GM19452 (cell line): ENCODE measurements at regions not wholly inside any gene's neighbourhood (a gene's known extent, or its start where the extent isn't known, plus 50 kb on each side); places are given as distances from the start of the nearest gene placed in this dataset.
"Not testable (repeated sequence)": the region's sequence is repeated elsewhere in the genome, so short reads cannot be mapped to it uniquely, and the experiment has no call there.

Experiments used
- ATAC-seq: cut with Tn5 transposase; IDR thresholded peaks from one replicate; pipeline ENCODE4 v1.9.1; 2021; ENCODE audit not compliant: unreplicated experiment

DNA sequence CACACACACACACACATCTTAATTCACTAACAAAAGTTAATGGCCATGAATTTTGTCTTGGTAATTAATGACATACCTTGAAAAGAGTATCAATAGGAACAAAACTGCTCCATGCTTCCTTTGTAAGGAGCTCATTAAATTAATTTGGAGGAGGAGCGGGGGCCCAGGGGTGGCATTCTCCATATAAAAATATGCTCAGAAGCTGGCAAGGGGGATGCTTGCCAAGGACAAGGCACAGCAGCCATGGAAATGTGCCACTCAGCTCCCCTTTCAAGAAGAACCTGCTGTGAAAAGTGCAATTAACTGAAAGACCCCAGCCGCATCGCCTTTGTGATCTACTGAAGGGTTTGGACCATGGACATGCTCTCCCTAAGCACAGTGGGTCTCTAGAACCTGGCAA lies 385.9 kb upstream of the API5 start:
- ATAC-seq, result no peak

DNA sequence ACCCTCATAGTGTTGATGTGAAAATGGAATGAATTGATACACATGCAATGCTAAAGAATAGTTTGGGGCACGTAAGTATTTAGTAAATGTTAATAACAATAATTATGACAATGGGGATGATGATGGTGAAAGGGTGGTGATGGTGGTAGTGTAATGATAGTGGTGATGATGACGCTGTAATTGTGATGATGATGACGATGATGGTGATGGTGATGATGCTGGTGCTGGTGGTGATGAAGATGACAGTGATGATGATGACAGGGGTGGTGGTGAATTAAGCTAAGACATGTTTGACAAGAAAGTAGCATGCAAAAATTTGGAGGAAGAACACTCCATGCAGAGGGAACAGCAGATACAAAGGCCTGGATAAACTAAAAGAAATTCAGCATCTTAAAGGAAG lies 364.4 kb upstream of the API5 start:
- ATAC-seq, result no peak

DNA sequence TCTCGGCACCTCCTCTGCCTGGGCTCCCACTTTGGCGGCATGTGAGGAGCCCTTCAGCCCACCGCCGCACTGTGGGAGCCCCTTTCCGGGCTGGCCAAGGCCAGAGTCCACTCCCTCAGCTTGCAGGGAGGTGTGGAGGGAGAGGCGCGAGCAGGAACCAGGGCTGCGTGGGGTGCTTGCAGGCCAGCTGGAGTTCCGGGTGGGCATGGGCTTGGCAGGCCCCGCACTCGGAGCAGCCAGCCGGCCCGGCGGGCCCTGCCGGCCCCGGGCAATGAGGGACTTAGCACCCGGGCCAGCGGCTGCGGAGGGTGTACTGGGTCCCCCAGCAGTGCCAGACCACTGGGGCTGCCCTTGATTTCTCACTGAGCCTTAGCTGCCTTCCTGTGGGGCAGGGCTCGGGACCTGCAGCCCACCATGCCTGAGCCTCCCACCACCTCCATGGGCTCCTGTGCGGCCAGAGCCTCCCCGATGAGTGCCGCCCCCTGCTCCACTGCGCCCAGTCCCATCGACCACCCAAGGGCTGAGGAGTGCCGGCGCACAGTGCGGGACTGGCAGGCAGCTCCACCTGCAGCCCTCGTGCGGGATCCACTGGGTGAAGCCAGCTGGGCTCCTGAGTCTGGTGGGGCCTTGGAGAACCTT lies 361.9 kb upstream of the API5 start:
- ATAC-seq, result not testable (repeated sequence)

DNA sequence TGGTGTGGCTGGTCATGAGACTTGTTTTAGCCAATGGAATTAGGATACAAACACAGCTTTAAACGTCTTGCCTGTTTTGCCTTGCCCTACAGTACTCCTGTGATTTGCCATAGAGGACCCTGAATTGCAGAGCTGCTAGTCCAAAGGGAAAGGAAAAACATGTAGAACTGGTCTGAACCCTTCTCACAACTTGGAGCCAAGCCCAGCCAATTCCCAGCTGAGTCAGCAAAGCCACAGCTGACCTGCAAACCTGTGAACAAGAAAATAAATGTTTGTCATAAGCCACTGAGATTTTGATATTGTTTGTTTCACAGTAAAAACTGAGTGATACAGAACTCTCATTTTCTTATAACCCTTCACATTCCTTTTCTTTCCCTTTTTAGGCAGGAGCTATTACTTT lies 360.5 kb upstream of the API5 start:
- no peak for ATAC-seq

DNA sequence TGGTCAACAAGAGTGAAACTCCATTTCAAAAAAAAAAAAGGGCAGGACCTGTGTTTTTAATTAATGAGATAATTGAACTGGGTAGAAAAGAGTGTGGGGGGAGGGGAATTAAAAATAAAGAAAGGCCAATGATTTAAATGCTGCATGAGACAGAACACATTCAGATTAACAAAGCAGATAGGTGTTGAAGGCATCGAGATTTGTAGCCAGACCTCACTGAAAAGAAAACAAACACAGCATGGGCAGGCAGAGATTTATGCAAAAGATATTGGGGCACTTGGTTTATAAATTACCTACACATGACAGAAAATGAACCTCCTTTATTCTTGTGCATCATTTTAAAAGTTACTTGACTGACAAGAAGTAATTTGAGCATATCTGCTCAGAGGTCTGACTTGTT lies 354.0 kb upstream of the API5 start:
- ATAC-seq, result no peak

DNA sequence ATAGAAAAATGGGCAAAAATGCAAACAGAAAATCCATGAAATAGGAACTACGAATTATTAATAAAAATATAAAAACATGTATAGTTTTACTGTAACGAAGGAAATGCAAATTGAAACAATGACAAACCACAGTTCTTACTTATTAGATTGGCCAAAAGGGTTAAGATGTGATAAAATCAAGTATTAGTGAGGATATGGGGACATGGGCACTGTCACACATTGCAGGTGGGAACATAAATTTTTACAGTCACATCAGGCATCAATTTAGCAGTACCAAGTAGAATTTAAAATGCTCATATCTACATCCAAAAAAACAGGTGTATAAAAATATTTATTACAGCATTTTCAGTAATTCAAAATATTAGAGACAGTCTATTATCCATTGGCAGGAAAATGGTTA lies 353.2 kb upstream of the API5 start:
- no peak for ATAC-seq

DNA sequence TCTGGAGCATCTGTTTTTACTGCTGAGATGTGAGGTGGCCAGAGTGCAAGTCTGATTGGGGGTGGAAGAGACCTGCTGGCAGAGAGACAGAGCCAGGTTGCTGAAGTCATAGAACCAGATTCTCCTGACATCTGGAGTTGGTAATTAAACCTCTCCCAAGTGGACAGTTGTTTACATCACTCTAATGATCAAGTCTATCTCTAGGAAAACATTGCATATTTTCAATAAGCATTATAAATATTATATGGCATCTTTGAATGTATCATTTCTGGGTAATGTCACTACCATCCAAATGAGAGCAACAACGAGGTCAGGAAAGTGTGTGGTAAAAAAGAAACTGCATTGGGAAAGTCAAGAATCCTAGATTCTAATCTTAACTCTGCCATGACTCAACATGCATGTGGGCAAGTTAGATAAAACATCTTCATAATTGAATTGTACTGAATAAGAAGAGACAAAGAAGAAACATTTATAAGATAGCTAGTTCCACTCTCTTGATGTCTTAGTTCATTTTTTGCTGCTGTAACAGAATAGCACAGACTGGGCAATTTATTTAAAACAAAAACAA lies 351.2 kb upstream of the API5 start:
- no peak for ATAC-seq

DNA sequence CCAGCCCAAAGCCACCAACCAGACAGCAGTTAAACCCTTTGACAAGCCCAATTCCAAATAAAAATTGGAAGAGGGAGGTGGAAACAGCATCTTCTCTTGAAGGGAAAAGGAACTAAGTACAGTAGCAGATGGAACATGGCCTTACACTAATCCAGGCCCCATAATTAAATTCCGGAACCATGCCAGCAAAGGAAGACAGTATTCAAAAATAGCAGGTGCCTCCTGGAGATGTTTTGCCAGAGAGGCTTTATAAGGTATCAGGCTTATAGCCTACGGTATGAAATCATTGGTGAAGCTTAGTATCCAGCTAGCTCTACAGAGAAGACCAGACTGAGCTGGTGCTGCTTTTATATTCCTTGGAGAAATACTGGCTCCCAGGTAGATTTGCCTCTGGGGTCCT lies 344.1 kb upstream of the API5 start:
- no peak for ATAC-seq

DNA sequence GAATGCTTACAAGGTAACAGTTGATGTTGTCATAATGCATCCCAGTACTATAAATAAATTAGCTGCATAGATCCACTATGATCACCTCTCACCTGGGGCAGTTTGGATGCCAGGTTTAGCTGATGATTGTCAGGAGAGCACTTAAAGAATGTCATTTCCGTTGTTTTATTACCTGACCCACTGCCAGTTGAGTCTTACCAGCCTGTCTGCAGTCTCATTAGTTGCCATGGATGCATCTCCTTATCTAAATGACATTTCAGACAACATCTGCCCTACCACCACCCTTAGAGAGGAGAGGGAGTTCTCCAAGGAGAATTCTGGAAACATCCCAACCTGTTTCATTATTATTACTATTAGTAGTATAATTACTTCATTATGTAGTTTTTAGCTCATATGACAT lies 339.1 kb upstream of the API5 start:
- ATAC-seq, result no peak

DNA sequence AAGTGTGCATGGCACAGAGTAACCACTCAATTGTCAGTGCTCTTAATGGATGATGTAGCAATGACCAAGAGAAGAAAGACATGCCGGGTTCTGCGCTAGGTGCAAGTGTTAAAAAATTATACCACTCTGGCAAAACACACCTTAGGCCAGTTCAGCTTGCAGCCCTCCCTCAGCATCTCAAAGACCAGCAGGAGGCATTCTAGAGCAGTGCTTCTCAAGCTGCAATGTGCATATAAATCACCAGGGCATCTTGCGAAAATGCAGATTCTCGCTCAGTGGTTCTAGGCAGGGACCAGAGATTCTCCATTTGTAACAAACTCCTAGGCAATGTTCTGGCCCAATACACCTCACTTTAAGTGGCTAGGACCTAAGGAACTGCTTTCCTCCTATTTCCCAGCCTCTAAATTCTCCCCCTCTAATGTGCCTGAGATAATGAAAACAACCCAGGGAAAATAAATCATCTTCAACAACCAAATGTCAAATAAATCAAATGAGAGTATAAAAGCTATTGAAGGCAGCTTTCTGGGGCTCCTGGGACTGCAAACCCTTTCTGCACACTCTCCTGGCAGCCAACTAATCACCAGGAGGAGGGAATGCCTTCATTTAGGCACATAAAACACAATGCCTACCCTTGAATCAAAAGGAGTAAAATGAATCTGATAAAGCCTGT lies 337.2 kb upstream of the API5 start:
- ATAC-seq, result no peak

DNA sequence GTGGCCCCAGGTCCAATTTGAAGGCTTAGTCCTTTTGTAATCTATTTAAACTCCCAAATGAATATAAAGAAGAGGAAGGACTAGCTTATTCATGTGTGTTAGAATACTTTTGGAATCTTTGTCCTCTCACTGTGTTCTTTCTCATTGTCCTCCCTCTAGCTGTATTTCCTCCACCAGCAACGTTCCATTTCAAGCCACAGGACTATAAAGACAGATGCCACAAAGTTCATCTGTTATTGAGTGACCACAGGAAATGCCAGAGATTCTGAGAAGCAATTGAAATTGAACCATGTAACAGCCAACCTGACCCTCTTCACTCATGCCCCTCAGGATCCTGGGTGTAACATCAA lies 336.6 kb upstream of the API5 start:
- no peak for ATAC-seq

DNA sequence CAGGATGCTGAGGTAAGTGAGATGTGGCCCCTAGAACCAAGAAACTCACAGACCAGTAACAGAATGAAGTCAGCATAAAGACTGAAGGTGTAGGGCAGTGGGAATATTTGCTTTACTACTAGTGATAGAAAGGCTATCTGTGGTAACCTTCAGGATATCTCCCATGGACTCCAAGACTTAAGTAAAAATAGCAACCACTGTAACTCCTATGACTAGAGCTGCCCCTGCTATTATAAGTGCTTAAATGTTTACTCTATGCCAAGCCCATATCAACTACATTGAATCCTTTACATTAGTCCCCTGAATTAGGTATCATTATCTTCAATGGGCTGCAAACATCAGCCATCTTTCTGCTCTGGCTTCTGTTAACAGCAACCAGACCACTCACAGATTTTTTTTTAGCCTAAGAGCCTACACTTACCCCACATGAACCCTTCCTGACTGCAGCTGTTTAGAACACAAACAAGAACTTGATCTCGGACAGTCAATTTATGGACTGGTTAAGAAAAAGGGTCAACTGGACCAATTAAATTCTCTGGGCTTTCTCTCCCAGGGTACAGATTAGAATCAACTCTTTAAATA lies 335.1 kb upstream of the API5 start:
- no peak for ATAC-seq

DNA sequence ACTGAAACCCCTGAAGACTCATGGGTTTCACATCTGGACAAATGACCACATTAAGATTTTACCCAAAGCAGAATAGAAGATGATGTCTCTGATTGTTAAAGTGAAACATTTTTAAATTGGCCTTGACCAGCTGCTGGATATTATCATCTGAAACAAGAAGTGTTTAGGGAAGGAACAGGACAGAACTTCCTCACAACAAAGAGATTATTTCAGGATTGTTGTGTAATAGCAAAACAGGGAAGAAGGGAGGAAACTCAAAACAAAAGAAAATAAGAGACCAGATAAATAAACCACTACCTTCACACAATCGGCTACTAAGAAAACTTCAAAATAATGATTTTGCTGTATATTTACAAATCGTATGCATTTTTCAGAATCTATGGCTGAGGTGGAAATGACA lies 319.2 kb upstream of the API5 start:
- ATAC-seq, result no peak

DNA sequence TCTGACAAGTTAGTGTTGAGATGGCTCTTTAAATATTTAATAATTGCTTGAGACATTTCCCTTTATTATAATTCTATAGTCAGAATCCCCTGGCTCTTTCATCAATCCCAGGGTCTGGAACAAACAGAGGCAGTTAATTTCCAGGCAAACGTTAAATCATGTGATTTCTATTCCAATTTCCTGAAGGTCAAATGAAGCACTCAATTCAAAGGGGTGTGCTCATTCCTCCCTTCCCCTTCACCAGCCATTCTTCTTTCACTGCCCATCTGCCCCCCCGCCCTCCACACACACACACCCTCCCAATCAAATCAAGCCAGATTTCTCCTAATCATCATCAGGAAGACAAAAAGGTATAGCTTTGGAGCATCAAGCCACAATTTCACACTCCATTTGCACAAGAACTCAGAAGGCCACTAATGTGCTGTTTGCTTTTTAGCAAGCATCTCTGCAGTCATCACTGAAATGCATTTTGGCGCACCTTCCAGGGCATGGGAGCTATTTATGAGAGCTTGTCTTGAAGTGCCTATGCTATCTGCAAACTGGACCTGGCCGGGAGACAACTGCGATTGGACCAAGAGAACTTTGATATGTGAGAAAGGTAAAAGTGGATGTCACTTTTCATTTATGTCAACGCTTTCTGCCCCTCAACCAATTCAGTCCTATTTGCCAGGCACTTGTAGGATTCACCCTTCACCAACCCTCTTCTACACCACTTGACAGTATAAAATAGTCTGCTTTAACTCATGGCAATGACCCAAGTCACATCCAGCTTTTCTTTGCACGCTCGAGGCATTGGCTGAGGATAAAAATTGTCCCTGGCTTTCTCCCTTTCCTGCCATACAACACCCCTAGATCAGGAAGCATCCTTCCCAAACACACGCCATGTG lies 315.1 kb upstream of the API5 start:
- ATAC-seq, result no peak

DNA sequence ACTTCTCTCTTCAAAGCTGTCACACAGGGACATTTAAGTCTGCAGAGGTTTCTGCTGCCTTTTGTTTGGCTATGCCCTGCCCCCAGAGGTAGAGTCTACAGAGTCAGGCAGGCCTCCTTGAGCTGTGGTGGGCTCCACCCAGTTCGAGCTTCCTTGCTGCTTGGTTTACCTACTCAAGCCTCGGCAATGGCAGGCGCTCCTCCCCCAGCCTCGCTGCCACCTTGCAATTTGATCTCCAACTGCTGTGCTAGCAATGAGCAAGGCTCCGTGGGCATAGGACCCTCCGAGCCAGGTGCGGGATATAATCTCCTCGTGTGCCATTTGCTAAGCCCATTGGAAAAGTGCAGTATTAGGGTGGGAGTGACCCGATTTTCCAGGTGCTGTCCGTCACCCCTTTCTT lies 306.9 kb upstream of the API5 start:
- ATAC-seq, result not testable (repeated sequence)

DNA sequence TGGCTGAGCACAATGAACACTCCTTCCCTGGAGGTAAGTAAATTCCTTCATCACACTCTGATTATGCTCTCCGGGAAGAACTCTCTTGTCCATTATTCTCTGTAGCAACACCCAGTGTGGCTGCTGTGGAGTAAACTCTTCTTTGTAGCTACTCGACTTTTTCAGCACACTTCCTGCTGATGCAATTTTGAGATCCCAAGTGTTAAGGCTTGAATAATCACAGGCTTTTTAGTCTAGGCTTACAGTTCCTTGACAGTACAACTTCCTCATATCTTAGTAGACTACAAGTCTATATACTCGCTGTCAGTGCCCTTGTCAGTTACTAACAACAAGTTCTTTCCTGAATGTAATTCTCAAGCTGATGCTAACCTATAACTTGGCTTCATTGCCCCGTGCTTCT lies 301.8 kb upstream of the API5 start:
- no peak for ATAC-seq

DNA sequence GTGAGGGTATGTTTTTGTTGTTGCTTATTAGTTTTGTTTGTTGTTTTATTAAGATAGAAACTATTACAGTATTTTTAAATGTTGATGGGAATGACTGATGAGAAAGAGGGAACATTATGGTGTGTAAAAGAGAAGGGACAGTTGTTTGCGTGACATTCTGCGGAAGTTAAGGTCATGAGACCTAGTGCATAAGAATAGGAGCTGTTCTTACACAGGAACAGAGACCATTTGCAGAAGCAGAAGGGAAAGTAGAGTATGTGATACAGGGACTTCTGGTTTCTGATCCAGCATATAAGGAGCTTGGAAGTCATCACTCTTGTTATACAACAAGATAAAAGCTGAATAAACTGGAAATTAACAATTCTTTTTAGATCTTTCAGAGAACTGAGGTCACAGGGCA lies 299.2 kb upstream of the API5 start:
- no peak for ATAC-seq

DNA sequence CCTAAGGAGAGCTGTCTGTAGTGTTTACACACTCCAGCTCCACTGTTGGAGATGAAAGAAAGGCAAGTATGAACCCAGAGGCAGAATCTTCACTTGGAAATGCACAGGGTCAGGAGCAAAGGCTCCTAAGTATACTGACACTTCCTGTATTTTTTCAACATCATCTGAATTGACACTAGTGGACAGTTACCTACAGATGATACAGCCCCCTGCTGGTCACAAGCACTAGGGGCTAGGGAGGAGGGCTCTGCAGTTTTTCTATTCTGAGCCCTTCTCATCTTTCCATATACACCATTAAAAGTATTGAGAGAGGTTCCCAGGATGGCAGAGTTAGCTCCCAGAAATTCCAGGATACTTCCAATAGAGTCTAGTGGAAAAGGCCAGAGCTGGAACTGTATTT lies 290.3 kb upstream of the API5 start:
- ATAC-seq, result peak; percentile 61

DNA sequence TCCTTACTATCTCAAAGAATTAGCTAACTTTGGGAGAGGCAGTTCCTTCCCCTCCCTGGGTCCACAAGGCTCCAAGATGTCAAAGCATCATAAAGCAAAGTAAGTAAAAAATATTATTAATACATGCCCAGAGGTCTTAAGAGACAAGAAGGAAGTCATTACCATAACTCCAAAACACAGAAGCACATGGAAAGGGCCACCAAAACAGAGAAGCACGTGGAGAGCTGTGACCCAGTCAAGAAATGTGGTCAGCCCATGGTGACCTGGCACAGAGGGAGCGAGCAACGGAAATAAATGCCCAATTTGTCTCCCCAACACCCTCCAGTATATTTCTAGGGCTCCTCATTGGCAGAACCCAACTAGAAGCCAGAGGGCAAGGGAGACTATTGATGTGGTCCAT lies 277.5 kb upstream of the API5 start:
- ATAC-seq, result no peak

DNA sequence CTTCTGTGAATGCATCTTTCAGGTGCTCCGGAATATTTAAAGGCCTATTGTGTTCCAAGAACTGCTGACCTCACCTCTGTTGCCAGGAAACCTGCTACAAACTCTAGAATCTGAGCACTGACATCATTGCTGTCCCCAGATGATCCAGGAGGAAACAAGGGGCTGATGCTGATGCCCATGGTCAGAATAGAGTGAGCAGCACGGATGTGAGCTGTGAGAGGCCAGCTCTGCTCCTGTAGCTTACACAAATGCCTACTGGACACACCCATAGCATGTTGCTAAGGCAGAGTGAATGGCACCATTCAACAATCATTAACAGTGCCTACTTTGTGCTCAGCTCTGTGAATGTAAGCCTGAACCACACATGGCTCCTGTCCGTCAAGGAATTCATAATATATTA lies 276.7 kb upstream of the API5 start:
- no peak for ATAC-seq

DNA sequence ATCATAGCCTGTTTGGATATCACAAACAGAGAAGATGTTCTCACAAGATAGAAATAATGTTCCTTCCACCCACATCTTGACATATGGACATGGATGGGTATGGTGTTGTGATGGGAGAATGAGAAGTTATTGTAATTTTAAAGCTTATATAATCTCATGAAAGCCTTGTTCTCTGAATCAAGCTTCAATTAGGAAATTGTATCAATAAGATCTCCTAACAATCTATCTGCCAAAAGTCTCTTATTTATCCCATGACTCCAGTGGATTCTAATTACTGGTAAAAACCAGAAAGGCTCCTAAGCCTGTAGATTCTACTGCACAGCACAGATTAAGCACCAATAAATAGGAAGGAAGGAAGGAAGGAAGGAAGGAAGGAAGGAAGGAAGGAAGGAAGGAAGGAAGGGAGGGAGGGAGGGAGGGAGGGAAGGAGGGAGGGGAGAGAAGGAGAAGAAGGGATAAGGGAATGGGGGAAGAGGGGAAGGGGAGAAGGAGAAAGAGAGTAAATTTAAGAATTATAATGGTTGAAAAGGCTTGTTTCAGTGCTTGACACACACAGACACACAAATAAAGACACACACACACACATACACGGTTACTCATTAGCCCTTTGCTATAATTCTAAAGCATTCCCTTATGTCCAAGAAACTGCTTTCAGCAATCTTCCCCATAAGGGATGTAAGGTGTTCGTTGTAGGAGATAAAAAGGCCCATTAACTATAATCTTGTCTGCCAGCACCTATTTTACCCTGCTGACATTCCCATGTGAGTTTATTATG lies 258.0 kb upstream of the API5 start:
- ATAC-seq, result no peak
